ENCODE measurements at regions not wholly inside any gene's neighbourhood (a gene's known extent, or its start where the extent isn't known, plus 50 kb on each side); places are given as distances from the start of the nearest gene placed in this dataset.

DNA sequence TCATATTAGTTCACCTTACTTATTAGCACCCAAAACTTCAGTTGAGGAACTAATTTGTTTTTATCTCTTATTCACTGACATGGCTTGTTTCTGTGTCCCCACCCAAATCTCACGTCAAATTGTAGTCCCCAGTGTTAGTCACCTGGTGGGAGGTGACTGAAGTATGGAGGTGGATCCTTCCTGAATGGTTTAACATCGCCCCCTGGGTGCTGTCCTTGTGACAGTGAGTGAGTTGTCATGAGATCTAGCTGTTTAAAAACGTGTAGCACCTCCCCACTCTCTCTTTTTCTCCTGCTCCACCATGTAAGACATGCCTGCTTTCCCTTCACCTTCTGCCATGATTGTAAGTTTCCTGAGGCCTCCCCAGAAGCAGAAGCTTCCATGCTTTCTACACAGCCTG lies 75.0 kb upstream of the HECTD2 start:
- no peak for TF ChIP-seq POLR2A (IDR thresholded peaks at IDR 0.05)
- TF ChIP-seq, protein P1, sequence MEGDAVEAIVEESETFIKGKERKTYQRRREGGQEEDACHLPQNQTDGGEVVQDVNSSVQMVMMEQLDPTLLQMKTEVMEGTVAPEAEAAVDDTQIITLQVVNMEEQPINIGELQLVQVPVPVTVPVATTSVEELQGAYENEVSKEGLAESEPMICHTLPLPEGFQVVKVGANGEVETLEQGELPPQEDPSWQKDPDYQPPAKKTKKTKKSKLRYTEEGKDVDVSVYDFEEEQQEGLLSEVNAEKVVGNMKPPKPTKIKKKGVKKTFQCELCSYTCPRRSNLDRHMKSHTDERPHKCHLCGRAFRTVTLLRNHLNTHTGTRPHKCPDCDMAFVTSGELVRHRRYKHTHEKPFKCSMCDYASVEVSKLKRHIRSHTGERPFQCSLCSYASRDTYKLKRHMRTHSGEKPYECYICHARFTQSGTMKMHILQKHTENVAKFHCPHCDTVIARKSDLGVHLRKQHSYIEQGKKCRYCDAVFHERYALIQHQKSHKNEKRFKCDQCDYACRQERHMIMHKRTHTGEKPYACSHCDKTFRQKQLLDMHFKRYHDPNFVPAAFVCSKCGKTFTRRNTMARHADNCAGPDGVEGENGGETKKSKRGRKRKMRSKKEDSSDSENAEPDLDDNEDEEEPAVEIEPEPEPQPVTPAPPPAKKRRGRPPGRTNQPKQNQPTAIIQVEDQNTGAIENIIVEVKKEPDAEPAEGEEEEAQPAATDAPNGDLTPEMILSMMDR (IDR thresholded peaks at IDR 0.05) = no peak

DNA sequence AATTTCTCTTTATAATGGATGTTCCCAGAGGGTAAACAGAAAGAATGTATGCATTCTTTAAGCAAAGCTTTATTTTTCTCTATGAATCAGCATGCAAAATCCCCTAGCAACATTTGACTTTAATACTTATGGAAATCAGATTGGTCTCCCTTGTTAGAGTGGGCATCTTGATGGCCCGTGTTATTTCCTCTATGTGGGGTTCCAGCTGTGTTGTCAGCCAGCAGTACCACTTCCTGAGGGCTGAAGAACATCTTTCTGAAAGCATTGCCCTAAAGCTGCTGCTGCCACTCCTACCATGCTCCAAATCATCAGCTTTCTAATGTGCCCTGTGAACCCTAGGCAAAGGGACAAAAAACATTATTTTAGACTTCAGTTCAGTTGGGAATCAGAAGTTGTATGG lies 70.4 kb upstream of the HECTD2 start:
- Histone ChIP-seq H3K4me1 (no peaks in the 10 kb centered on the region), H3K27me3 (no peaks in the 10 kb centered on the region), H3K4me3 (no peak overlapping the region), H3K27ac (no peak overlapping the region), H3K36me3 (no peaks in the 10 kb centered on the region), H3K9me3 (no peaks in the 10 kb centered on the region)
- 27 to 65% methylated on average over 1 of the region's 1 CpG for WGBS, 2 donors
- no peak for DNase-seq
- intact Hi-C loops (cut with DNase I) = no loop called here
- TF ChIP-seq POLR2AphosphoS5 (IDR thresholded peaks at IDR 0.05) (no peak), POLR2A (IDR thresholded peaks at IDR 0.05) (no peak), EP300 (IDR thresholded peaks at IDR 0.05) (no peak)
- TF ChIP-seq, protein P1 (IDR thresholded peaks at IDR 0.05) = no peak

More for the DNA sequence above, 75.0 kb upstream of the HECTD2 start:
- intact Hi-C loops (cut with DNase I) = no loop called here
- 29 to 60% methylated on average over 3 of the region's 3 CpGs for WGBS, 2 donors
- H3K9me3 ChIP-seq = no peaks in the 10 kb centered on the region
- DNase-seq = no peak
- H3K4me3 ChIP-seq = no peak overlapping the region
- no peak overlapping the region for H3K27ac ChIP-seq
- H3K27me3 ChIP-seq = no peaks in the 10 kb centered on the region
- no peaks in the 10 kb centered on the region for H3K36me3 ChIP-seq
- no peaks in the 10 kb centered on the region for H3K4me1 ChIP-seq

DNA sequence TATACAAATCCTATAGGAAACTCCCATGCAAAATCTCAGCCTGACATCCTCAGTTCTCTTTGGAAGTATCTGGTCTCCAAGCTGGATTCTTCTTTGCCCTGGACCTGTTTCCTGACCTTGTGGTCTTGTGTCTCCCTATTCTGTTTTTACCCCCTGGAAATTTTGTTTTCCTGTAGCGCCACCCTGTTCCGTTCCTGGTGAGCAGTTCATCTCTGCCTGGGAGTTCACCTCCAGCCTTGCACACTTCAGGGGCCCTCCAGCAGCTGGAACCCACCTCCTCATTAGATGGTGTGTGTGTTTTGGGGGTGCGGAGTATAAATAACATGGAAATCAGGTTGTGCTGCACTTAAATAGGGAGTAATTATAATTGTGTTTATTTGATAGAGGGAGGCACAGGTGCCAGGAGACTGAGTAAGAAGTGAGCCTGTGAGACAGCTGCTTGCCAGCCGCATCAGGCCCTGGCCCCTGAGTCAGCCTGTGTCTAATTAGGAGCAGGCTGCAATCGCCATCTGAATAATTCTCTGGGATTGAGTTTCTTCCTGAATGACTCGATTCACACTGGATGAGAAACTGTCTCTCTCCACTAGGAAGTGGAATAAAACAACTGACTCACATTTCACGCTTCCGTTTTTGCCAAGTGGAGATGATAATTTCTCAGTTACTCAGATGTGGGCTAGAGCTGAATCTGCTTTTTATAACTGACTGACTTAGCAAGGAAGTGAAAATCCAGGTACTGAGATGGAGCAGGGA lies 69.4 kb upstream of the HECTD2 start:
- no peak for DNase-seq
- WGBS, 2 donors = 77 to 83% methylated on average over 8 of the region's 8 CpGs
- no peak overlapping the region for H3K27ac ChIP-seq
- no peaks in the 10 kb centered on the region for H3K4me1 ChIP-seq
- no peaks in the 10 kb centered on the region for H3K36me3 ChIP-seq
- no peaks in the 10 kb centered on the region for H3K9me3 ChIP-seq
- intact Hi-C loops (cut with DNase I) = no loop called here
- no peak overlapping the region for H3K4me3 ChIP-seq
- no peaks in the 10 kb centered on the region for H3K27me3 ChIP-seq
- TF ChIP-seq POLR2A (IDR thresholded peaks at IDR 0.05) = no peak
- TF ChIP-seq, protein P1 (IDR thresholded peaks at IDR 0.05) = no peak
- no peak for TF ChIP-seq POLR2AphosphoS5 (IDR thresholded peaks at IDR 0.05)
- no peak for TF ChIP-seq EP300 (IDR thresholded peaks at IDR 0.05)

DNA sequence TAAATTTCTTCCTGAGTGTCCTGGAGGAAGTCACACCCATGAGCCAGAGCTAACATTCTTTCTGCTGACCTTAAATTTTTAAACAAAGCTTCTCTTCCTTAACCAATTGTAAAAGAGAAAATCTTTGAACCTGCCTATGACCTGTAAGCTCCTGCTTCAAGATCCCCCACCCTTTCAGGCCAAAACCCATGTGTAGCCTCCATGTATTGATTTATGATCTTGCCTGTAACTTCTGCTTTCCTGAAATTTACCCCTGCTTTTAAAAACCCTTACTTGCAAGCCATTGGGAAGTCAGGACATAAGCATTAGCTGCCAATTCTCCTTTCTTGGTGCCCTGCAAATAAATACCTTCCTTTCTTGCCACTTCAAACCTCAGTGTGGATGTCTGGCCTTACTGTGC lies 68.5 kb upstream of the HECTD2 start:
- no peak for TF ChIP-seq POLR2AphosphoS5 (IDR thresholded peaks at IDR 0.05)
- TF ChIP-seq POLR2A (IDR thresholded peaks at IDR 0.05) = no peak
- TF ChIP-seq, protein P1 (IDR thresholded peaks at IDR 0.05) = no peak
- no peak for TF ChIP-seq EP300 (IDR thresholded peaks at IDR 0.05)
- Histone ChIP-seq H3K9me3 (no peaks in the 10 kb centered on the region), H3K36me3 (no peaks in the 10 kb centered on the region), H3K27ac (no peak overlapping the region), H3K4me1 (no peaks in the 10 kb centered on the region), H3K4me3 (no peak overlapping the region), H3K27me3 (no peaks in the 10 kb centered on the region)
- intact Hi-C loops (cut with DNase I) = no loop called here
- DNase-seq = no peak

DNA sequence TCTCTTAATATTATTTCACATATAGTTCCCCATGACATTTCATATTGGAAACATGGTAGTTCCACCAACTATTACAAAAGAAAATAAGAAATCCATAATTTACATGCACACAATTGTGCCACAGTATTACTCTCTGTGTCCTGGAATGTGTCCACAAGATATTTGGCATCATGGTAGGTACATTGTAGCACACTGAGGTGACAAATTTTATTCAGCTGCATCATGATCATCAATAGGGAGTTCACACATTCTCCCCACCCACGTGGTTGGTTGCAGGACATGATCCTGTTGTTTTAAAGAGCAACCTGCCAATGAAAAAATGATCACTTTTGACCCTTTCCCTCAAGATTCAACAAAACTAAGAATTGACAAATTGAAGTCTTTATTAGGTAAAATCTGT lies 67.1 kb upstream of the HECTD2 start:
- Histone ChIP-seq H3K36me3 (no peaks in the 10 kb centered on the region), H3K9me3 (no peaks in the 10 kb centered on the region), H3K27me3 (no peaks in the 10 kb centered on the region), H3K4me3 (no peak overlapping the region), H3K27ac (no peak overlapping the region), H3K4me1 (no peaks in the 10 kb centered on the region)
- 39 to 72% methylated on average over 1 of the region's 1 CpG for WGBS, 2 donors
- DNase-seq = no peak
- intact Hi-C loops (cut with DNase I) = no loop called here
- TF ChIP-seq, protein P1 (IDR thresholded peaks at IDR 0.05) = no peak
- TF ChIP-seq EP300 (IDR thresholded peaks at IDR 0.05) = no peak
- TF ChIP-seq POLR2A (IDR thresholded peaks at IDR 0.05) = no peak
- TF ChIP-seq POLR2AphosphoS5 (IDR thresholded peaks at IDR 0.05) = no peak
